ENCODE measurements at regions not wholly inside any gene's neighbourhood (a gene's known extent, or its start where the extent isn't known, plus 50 kb on each side); places are given as distances from the start of the nearest gene placed in this dataset.

GRCh38 chr12:41122894-41123293 is 65.2 kb upstream of the PDZRN4 start:
- TF ChIP-seq POLR2AphosphoS5 (IDR thresholded peaks at IDR 0.05) (peak in 2 of 4 donors; percentile 19 to 37), POLR2A (IDR thresholded peaks at IDR 0.05) (no peak), EP300 (IDR thresholded peaks at IDR 0.05) (peak in 1 of 4 donors; percentile 16), CTCF (IDR thresholded peaks at IDR 0.05) (no peak)
- Histone ChIP-seq H3K4me3 (no peak overlapping the region), H3K27ac (peak overlapping the region in 1 of 4 donors; percentile 11), H3K36me3 (no peaks in the 10 kb centered on the region), H3K4me1 (peaks cover 0 to 17% (median 6%) of the 10 kb centered on the region in 4 donors), H3K9me3 (no peaks in the 10 kb centered on the region), H3K27me3 (no peaks in the 10 kb centered on the region)
- intact Hi-C loops (cut with DNase I), result no loop called here
- DNase-seq, result peak; percentile 83
- WGBS, 2 donors, result 62% methylated on average over 3 of the region's 3 CpGs

GRCh38 chr12:41123871-41124270 is 64.2 kb upstream of the PDZRN4 start:
- WGBS, 2 donors, result 59 to 70% methylated on average over 1 of the region's 1 CpG

More at GRCh38 chr12:41123871-41124270, 64.2 kb upstream of the PDZRN4 start:
- H3K36me3 ChIP-seq, result no peaks in the 10 kb centered on the region
- no peak for DNase-seq
- TF ChIP-seq POLR2AphosphoS5 (IDR thresholded peaks at IDR 0.05) (no peak), EP300 (IDR thresholded peaks at IDR 0.05) (no peak), POLR2A (IDR thresholded peaks at IDR 0.05) (no peak), CTCF (IDR thresholded peaks at IDR 0.05) (no peak)
- H3K9me3 ChIP-seq, result no peaks in the 10 kb centered on the region
- H3K4me1 ChIP-seq, result peaks cover 0 to 17% (median 8%) of the 10 kb centered on the region in 4 donors
- no peak overlapping the region for H3K4me3 ChIP-seq
- no peaks in the 10 kb centered on the region for H3K27me3 ChIP-seq
- no peak overlapping the region for H3K27ac ChIP-seq
- intact Hi-C loops (cut with DNase I), result no loop called here
